ENCODE measurements at regions not wholly inside any gene's neighbourhood (a gene's known extent, or its start where the extent isn't known, plus 50 kb on each side); places are given as distances from the start of the nearest gene placed in this dataset.
A peak's percentile ranks its signal among the peaks of the same experiment; 100 is the strongest.
"Not testable (repeated sequence)": the region's sequence is repeated elsewhere in the genome, so short reads cannot be mapped to it uniquely, and the experiment has no call there.

DNA sequence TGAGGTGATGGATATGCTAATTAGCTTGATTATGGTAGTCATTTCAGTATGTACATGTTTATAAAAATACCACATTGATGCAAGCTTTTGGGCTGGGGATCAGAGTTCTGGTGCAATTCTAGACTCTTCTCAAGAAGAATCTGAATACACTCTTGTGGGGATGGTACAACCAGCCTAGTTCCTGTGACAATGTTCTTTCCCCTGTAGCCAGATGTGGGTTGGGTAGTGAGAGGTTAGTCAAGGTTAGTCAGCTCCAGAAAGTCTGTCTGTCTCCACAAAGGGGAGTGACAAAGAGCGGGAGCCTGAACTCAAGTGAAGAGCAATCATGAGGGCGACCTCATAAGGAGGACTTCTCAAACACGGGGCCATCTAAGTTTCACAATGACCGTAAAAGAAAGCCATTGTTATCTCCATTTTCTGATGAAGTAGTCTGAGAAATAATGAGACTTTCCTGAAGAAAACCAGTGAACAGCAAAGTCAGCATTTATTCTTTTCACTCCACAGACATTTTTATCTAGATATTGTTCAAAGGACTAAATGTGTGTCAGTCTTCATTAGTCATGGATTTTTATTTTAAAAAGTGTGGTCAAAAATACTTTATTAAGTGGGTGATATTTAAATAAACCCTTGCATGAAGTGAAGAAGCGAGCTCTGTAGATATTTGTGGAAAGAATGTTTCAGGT lies 209.5 kb downstream of the SPATA31A6 start:
- not testable (repeated sequence) for H3K9me3 ChIP-seq, H3K4me3 ChIP-seq, H3K36me3 ChIP-seq, H3K27me3 ChIP-seq, DNase-seq

DNA sequence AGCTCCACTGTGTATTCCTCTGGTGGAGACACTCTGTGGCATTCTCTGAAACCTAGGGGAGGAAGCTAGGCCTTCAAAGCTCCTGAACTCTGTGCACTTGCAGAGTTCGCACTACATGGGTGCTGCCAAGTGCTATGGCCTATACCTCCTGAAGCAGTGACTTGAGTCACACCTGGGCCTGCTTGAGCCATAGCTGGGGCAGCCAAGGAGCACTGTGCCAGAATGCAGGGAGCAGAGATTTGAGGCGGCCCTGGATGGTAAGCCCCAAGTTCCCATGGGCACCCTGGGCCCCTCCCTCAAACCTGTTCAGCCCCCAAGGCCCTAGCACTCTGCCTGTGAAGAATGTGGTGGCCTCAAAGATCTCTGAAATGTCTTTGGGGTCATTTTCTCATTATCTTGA lies 212.9 kb downstream of the SPATA31A6 start:
- Histone ChIP-seq H3K36me3 (no peaks in the 10 kb centered on the region), H3K4me3 (no peak overlapping the region), H3K9me3 (no peaks in the 10 kb centered on the region), H3K27me3 (no peaks in the 10 kb centered on the region)
- no peak for DNase-seq

DNA sequence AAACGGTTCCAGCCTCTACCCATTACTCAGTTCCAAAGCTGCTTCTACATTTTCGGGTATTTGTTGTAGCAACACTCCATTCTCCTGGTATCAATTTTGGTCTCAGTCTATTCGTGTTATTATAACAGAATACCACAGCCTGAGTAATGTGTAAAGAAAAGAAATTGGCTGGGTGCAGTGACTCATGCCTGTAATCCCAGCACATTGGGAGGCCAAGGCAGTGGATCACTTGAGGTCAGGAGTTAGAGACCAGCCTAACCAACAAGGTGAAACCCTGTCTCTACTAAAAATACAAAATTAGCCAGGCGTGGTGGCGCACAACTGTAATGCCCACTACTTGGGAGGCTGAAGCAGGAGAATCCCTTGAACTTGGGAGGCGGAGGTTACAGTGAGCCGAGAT lies 213.9 kb downstream of the SPATA31A6 start:
- H3K36me3 ChIP-seq, H3K4me3 ChIP-seq, H3K27me3 ChIP-seq, H3K9me3 ChIP-seq: not testable (repeated sequence)
- DNase-seq = peak; percentile 86

DNA sequence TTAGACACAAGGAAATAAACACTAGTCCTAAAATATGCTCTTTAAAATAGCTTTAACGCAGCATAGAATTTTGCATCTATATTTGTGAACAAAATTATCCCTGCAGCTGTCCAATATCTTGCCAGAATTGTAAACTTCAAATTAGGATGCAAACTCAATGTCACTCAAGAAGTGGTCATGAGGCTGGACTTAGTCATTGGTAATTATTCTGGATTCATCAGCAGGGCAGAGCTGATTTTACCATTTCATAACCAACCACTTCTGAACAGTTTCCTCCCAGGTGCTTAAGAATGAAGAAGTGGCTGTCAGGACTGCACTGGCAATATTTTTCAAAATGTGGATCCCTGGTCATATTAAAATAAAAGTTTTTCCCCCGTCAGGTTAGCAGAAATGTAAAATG lies 219.5 kb downstream of the SPATA31A6 start:
- not testable (repeated sequence) for H3K9me3 ChIP-seq, H3K36me3 ChIP-seq, DNase-seq, H3K4me3 ChIP-seq, H3K27me3 ChIP-seq

DNA sequence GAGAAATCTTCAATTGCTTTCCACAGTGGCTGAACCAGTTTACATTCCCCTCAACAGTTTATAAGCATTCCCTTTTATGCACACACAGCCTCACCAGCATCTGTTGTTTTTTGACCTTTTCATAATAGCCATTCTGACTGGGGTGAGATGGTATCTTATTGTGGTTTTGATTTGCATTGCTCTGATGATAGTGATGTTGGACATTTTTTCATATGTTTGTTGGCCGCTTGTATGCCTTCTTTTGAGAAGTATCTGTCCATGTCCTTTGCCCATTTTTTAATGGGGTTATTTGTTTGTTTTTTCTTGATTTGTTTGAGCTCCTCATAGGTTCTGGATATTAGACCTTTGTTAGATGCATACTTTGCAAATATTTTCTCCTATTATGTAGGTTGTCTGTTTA lies 226.1 kb downstream of the SPATA31A6 start:
- not testable (repeated sequence) for DNase-seq, H3K36me3 ChIP-seq, H3K4me3 ChIP-seq

DNA sequence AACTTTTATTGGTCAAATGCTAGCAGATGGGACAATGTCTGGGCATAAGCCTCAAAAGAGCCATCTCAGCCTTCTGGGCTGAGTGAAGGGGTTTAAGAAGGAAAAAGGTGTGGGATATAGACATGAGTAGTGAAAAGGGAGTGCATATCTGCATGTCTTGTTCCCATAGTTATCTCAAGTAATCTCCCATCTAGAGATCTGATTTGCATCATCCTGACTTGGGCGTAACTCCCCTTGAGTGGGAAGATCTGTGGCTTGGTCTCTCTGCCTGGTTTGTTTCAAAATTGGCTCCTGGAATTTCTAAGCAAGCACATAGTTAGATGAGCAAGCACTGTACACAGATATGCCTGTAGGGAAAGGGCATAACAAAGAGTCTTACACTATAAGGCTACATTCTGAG lies 228.9 kb downstream of the SPATA31A6 start:
- H3K4me3 ChIP-seq, H3K36me3 ChIP-seq, H3K9me3 ChIP-seq, H3K27me3 ChIP-seq, DNase-seq: not testable (repeated sequence)

More for the DNA sequence above, 226.1 kb downstream of the SPATA31A6 start:
- not testable (repeated sequence) for H3K27me3 ChIP-seq, H3K9me3 ChIP-seq

DNA sequence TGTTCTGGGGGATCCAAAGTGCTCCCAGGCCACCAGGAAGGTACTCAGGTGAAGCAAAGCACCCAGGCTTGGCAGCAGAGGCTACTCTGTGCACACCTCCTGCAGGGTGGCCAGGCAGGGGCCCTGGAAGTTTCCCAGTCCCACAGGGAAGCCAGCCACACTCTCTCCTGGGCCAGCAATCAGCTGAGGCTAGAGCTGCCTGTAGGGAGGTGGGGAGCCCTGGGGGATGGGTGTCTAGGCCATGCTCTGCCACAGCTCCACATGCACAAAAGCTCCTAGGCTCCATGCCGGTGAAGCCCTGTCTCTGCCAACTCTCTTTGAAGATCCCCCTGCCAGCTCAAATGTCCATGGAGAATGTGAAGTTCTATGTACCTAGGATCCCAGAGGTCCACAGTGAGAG lies 231.4 kb downstream of the SPATA31A6 start:
- not testable (repeated sequence) for H3K36me3 ChIP-seq, H3K9me3 ChIP-seq, DNase-seq, H3K4me3 ChIP-seq, H3K27me3 ChIP-seq

DNA sequence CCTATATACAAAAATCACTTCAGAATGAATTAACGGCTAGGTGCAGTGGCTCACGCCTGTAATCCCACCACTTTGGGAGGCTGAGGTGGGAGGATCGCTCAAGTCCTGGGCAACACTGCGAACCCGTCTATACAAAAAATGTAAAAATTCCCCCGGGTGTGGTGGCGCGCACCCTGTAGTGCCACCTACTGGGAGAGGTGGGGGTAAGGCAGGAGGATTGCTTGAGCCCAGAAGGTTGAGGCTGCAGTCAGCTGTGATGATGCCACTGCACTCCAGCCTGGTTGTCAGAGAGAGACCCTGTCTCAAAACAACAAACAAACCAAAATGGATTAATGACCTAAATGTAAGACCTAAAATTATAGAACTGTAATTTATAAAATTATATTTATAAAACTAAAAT lies 236.2 kb downstream of the SPATA31A6 start:
- H3K9me3 ChIP-seq, H3K4me3 ChIP-seq, H3K27me3 ChIP-seq, H3K36me3 ChIP-seq, DNase-seq: not testable (repeated sequence)

DNA sequence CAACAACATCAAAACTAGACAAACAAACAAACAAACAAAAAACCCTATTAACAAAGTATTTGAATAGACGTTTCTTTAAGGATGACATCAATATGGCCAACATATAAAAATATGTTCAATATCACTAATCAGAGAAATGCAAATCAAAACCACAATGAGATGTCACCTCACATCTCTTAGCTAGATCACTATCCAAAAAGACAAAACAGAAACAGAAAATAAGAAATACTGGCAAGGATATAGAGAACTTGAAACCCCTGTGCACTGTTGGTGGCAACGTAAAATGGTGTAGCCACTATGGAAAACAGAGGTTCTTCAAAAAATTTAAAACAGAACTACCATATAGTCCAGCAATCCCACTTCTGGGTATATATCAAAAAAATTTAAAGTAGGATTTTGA lies 236.9 kb downstream of the SPATA31A6 start:
- not testable (repeated sequence) for H3K9me3 ChIP-seq, H3K36me3 ChIP-seq, H3K27me3 ChIP-seq, H3K4me3 ChIP-seq, DNase-seq

DNA sequence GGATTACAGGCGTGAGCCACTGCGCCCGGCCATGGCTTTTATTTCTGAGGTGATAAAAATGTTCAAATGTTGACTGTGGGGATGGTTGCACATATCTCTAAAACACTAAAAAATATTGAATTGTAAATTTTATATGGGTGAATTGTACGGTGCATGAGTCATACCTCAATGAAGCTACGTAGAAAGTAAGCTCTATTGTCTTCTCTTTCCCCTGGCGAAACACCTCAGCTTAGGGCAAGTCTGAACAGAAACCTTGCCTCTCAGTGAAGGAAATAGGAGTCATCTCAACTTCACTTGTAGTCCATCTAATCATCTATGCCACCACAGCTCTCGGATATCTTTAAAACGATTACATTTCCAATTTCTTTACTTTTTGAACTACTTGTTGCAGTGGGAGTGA lies 238.2 kb downstream of the SPATA31A6 start:
- H3K4me3 ChIP-seq, H3K27me3 ChIP-seq, H3K9me3 ChIP-seq, DNase-seq, H3K36me3 ChIP-seq: not testable (repeated sequence)

DNA sequence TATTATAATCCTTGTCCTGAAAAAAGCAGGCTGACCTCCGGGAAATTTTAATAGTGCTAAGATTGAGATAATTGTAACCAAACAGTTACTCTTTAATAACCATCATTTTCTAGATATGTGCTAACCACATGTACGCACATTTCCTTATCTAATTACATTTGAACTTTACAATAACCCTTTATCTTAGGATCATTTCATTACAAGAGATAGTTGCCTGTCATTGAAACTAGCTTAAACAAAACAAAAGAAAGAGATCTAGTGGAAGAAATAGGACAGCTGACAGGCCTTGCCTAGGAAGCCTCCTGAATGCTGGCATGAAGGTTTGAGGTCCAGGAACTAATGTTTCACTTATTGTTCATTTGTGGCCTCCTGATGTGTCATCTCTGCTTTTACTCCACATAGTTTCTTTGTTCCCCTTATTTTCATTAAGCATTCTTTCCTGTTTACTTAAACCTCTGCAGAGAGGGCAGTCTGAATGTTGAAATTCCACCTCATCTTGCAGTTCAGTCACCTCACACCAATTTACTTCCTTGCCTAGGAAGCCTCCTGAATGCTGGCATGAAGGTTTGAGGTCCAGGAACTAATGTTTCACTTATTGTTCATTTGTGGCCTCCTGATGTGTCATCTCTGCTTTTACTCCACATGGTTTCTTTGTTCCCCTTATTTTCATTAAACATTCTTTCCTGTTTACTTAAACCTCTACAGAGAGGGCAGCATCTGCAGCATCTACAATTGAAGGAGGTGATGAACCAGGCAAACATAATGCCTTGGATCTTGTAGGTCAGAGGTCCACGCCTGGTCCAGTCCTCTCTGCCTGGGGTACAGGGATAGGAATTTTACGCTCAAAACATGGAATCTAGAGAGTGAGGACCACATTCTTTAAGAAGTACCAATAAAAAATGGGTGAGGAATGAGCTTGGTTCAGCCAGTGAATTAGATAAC lies 247.5 kb downstream of the SPATA31A6 start:
- not testable (repeated sequence) for H3K27me3 ChIP-seq, H3K4me3 ChIP-seq, H3K9me3 ChIP-seq, H3K36me3 ChIP-seq
- peak; percentile 79 for DNase-seq

DNA sequence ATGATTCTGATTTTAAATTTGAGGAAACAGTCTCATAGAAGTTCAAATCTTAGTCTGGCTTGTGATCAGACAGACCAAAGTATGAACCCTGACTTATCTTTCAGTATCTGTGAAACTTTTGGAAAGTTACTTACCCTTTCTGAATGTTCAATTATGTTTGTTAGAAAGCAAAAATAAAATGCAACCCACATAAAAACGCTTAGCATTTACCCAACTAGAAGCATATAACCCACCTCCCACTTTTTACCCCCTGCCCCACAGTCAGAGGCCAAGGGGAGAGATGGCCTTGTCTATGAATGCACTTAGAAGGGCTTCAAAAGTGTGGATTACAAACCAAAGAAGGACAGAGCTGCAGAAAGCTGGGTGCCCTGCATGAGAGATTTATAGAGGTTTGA lies 248.2 kb downstream of the SPATA31A6 start:
- H3K9me3 ChIP-seq, DNase-seq, H3K27me3 ChIP-seq, H3K36me3 ChIP-seq, H3K4me3 ChIP-seq: not testable (repeated sequence)

DNA sequence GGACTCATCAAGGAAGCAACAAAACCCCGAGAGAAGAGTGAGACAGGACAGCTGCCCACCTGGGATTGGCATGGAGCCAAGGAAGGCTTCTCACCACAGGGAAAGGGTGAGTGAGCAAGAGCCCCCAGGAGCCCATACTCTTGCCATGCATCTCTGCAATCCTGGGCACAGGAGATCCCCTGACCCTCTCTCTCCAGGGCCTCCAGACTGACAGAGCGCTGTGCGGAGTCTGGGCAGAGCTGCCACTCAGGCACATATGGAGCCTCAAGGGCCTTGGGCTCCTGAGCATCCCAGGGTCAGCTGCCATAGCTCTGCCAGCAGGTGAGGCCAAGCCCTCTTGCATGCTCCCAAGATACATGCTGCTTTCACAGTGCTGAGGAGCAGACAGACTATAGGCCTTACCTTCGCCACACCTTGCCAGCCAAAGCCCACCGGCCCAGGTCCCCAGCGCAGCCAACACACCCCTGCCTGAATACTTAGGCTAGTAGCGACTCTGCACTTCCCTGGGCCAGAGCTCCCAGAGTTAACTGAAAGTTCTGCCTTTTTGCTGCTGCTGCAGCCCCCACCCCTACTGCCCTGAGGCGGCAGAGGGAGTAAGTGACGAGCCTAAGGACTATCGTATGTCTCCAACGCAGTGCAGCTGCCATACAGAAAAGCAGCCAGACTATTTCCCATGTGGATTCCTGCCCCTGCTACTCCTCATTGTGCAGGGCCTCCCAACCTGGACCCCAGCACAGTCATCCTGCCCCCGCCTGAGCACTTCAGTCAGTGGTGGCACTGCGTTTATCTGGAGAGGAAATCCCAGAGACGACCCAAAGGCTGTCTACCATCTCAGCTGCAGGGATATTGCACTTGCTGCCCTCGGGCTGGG lies 251.6 kb downstream of the SPATA31A6 start:
- H3K27me3 ChIP-seq, H3K36me3 ChIP-seq, DNase-seq, H3K9me3 ChIP-seq, H3K4me3 ChIP-seq: not testable (repeated sequence)

DNA sequence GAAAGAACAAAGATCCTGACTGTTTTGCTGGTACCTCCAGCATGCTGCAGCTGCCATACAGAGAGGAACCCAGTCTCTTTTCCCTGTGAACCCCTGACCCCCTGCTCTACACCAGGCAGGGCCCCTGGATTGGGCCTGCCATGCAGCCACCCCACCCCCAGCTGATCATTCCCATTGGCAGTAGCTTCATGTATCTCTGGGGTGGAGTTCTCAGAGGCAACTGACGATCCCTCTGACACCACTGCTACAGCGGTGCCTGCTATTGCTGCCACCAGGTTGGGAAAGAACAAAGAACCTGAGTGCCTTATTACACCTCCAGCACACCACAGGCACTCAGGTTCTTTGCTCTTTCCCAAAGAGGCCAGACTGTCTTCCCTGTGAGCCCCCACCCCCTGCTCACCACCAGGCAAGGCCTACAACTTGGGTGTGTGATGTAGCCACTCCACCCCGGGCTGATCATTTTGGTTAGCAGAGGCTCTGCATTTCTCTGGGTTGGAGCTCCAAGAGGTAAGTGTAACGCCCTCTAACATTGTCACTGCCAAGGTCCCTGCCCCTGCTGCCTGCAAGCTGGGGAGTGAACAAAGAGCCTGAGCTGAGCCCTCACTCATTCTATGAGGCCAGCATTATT lies 252.4 kb downstream of the SPATA31A6 start:
- not testable (repeated sequence) for H3K9me3 ChIP-seq, H3K27me3 ChIP-seq, H3K4me3 ChIP-seq, DNase-seq, H3K36me3 ChIP-seq

DNA sequence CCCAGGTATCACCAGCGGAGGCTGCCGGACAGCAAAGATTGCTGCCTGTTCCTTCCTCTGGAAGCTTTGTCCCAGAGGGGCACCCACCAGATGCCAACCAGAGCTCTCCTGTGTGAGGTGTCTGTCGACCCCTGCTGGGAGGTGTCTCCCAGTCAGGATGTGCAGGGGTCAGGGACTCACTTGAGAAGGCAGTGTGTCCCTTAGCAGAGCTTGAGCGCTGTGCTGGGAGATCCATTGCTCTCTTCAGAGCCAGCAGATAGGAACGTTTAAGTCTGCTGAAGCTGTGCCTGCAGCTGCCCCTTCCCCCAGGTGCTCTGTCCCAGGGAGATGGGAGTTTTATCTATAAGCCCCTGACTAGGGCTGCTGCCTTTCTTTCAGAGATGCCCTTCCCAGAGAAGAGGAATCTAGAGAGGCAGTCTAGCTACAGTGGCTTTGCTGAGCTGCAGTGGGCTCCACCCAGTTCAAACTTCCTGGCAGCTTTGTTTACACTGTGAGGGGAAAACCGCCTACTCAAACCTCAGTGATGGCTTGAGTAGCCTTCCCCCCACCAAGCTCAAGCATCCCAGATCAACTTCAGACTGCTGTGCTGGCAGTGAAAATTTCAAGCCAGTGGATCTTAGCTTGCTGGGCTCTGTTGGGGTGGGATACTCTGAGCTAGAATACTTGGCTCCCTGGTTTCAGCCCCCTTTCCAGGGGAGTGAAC lies 253.7 kb downstream of the SPATA31A6 start:
- not testable (repeated sequence) for H3K36me3 ChIP-seq, H3K27me3 ChIP-seq, DNase-seq, H3K4me3 ChIP-seq, H3K9me3 ChIP-seq

DNA sequence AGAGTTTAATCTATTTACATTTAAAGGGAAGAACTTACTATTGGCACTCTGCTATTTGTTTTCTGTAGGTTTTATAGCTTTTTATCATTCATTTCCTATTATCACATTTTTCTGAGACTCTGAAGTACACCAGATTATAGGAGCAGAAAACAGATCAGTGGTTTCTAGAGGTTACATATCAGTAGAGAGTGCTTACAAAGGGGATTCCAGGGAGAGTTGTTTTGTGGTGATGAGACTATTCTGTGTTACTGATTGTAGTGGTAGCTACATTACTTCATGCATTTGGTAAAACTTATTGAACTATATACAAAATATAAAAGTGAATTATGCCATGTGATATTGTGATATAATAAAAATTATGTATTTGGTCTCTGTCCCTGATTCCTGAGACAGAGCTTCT lies 259.2 kb downstream of the SPATA31A6 start:
- not testable (repeated sequence) for DNase-seq, H3K9me3 ChIP-seq, H3K36me3 ChIP-seq, H3K27me3 ChIP-seq, H3K4me3 ChIP-seq
